ENCODE measurements at regions not wholly inside any gene's neighbourhood (a gene's known extent, or its start where the extent isn't known, plus 50 kb on each side); places are given as distances from the start of the nearest gene placed in this dataset.

- no peak for TF ChIP-seq CTCF (IDR thresholded peaks at IDR 0.05 in 8 of 11, conservative IDR thresholded peaks at IDR 0.05 in 3 of 11)
- TF ChIP-seq POLR2AphosphoS5 (IDR thresholded peaks at IDR 0.05) = no peak
- no peak for TF ChIP-seq POLR2A (IDR thresholded peaks at IDR 0.05)
Measured at GRCh38 chr22:48264586-48264985, 1502.1 kb downstream of the TBC1D22A start.

Measured in spleen (tissue), 7 donors.